GDM1 (cell line): ENCODE measurements at regions not wholly inside any gene's neighbourhood (a gene's known extent, or its start where the extent isn't known, plus 50 kb on each side); places are given as distances from the start of the nearest gene placed in this dataset.

Experiments used
- DNase-seq: peaks from one replicate; lab custom pipeline; 2025; lab: John Stamatoyannopoulos, UW

- DNase-seq = no peak
These were observed 168.1 kb upstream of the DMRT1 start for GRCh38 chr9:673264-673965.

- DNase-seq = no peak
These were observed 167.5 kb upstream of the DMRT1 start for GRCh38 chr9:673966-674526.

- DNase-seq = no peak
These were observed 165.7 kb upstream of the DMRT1 start for GRCh38 chr9:675697-676370.

GRCh38 chr9:676780-677438 is 164.6 kb upstream of the DMRT1 start:
- DNase-seq = no peak

- no peak for DNase-seq
These were observed 163.9 kb upstream of the DMRT1 start for GRCh38 chr9:677461-678097.

- no peak for DNase-seq
These were observed 162.6 kb upstream of the DMRT1 start for GRCh38 chr9:678897-679296.

GRCh38 chr9:679462-679861 is 162.0 kb upstream of the DMRT1 start:
- DNase-seq = no peak

GRCh38 chr9:680106-680505 is 161.4 kb upstream of the DMRT1 start:
- no peak for DNase-seq

GRCh38 chr9:682633-683508 is 158.6 kb upstream of the DMRT1 start:
- DNase-seq = no peak

- no peak for DNase-seq
These were observed 157.9 kb upstream of the DMRT1 start for GRCh38 chr9:683509-684021.

GRCh38 chr9:684054-684890 is 157.2 kb upstream of the DMRT1 start:
- DNase-seq = no peak

- no peak for DNase-seq
These were observed 156.6 kb upstream of the DMRT1 start for GRCh38 chr9:684941-685340.

- no peak for DNase-seq
These were observed 155.1 kb upstream of the DMRT1 start for GRCh38 chr9:686321-686813.

- DNase-seq = no peak
These were observed 154.3 kb upstream of the DMRT1 start for GRCh38 chr9:687034-687785.

- no peak for DNase-seq
These were observed 153.5 kb upstream of the DMRT1 start for GRCh38 chr9:687994-688393.

GRCh38 chr9:690517-691111 is 150.9 kb upstream of the DMRT1 start:
- DNase-seq = no peak

- no peak for DNase-seq
These were observed 149.6 kb upstream of the DMRT1 start for GRCh38 chr9:691825-692400.

- DNase-seq = no peak
These were observed 148.8 kb upstream of the DMRT1 start for GRCh38 chr9:692636-693129.
